Body of pancreas (tissue), 4 donors: ENCODE measurements at regions not wholly inside any gene's neighbourhood (a gene's known extent, or its start where the extent isn't known, plus 50 kb on each side); places are given as distances from the start of the nearest gene placed in this dataset.

Experiments
- CTCF ChIP-seq, 7 experiments: fragments of 450-650 bp in 4 of 7; fragments of 200-600 bp in 3 of 7; sonication (generic) in 3 of 7; IDR thresholded peaks; one replicate each; pipeline ENCODE4 v1.5.1; 2016 to 2019; ENCODE audit warnings: antibody characterized with exemption in 7 of 7
- POLR2A ChIP-seq, 3 donors: fragments of 450-650 bp; IDR thresholded peaks; one replicate each; pipeline ENCODE4 v1.6.1; 2016; ENCODE audit warnings: antibody characterized with exemption in 3 of 3, mild to moderate bottlenecking in 2 of 3

DNA sequence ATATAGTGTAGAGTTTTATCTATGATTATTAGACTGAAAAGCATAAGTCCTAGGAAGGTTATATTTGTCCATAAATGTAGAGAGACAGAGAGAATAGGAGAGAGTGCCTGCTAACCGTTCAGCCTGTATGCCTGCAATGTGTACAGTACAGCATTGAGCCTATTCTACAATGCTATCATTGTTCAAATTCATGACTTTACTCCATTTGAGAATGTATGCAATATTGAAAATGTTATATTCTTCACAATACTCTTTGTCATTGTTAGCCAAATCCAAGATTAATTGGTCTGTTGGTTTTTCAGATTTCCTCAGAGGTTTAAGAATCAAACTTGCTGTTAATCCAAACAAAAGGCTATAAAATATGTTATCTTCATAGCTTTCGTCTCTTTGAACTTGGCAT, 585.2 kb upstream of the B3GALT2 start:
- no peak for TF ChIP-seq CTCF (IDR thresholded peaks at IDR 0.05)
- TF ChIP-seq POLR2A (IDR thresholded peaks at IDR 0.05), result no peak
